Ascending aorta (tissue), 2 donors: ENCODE measurements at regions not wholly inside any gene's neighbourhood (a gene's known extent, or its start where the extent isn't known, plus 50 kb on each side); places are given as distances from the start of the nearest gene placed in this dataset.

Source experiments
- DNase-seq, 2 donors: peaks; one replicate each; pipeline ENCODE4 v3.0.0-alpha.2; 2019; ENCODE audit warnings: low spot score in 2 of 2
- H3K27ac ChIP-seq, 2 donors: fragments of 200-600 bp; sonication (generic); one replicate each; pipeline ENCODE4 v1.5.1; 2016 to 2017; ENCODE audit warnings: mild to moderate bottlenecking in 1 of 2
- H3K27me3 ChIP-seq: fragments of 200-600 bp; sonication (generic); one replicate; pipeline ENCODE4 v1.5.1; 2017
- H3K36me3 ChIP-seq, 2 donors: fragments of 200-600 bp; sonication (generic); one replicate each; pipeline ENCODE4 v1.5.1; 2016
- H3K4me1 ChIP-seq, 2 donors: fragments of 200-600 bp; sonication (generic); one replicate each; pipeline ENCODE4 v1.5.1; 2016 to 2017; ENCODE audit warnings: mild to moderate bottlenecking in 1 of 2
- H3K4me3 ChIP-seq, 2 donors: fragments of 200-600 bp; sonication (generic); one replicate each; pipeline ENCODE4 v1.5.1; 2016 to 2017; ENCODE audit warnings: mild to moderate bottlenecking in 1 of 2
- H3K9me3 ChIP-seq, 2 donors: fragments of 200-600 bp; sonication (generic); one replicate each; pipeline ENCODE4 v1.5.1; 2016
- intact Hi-C: fragments of 100-400 bp; cut with DNase I; formaldehyde crosslinking; loops from one replicate; pipeline ENCODE4 v1.15.1; 2023
- TF ChIP-seq, protein P1 (sequence below), 3 experiments: fragments of 200-600 bp in 2 of 3; fragments of 450-650 bp in 1 of 3; sonication (generic) in 2 of 3; IDR thresholded peaks; one replicate each; pipeline ENCODE4 v1.5.1; 2016 to 2019; ENCODE audit warnings: antibody characterized with exemption in 3 of 3, mild to moderate bottlenecking in 1 of 3, moderate library complexity in 1 of 3

DNA sequence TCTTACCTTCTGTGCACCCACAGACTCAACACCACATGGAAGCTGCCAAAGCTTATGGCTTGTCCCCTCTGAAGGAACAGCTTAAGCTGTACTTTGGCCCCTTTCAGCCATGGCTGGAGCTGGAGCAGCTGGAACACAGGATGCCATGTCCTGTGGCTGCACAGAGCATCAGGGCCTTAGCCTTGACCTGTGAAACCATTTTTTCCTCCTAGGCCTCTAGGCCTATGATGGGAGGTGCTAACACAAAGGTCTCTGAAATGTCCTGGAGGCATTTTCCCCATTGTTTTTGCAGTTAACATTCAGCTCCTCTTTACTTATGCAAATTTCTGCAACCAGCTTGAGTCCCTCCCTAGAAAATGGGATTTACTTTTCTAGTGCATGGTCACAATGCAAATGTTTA, 461.4 kb upstream of the TYRP1 start:
- Histone ChIP-seq H3K27me3 (no peaks in the 10 kb centered on the region), H3K9me3 (no peaks in the 10 kb centered on the region), H3K36me3 (no peaks in the 10 kb centered on the region), H3K4me3 (no peak overlapping the region), H3K27ac (no peak overlapping the region), H3K4me1 (no peaks in the 10 kb centered on the region)
- intact Hi-C loops: no loop called here
- TF ChIP-seq, protein P1, sequence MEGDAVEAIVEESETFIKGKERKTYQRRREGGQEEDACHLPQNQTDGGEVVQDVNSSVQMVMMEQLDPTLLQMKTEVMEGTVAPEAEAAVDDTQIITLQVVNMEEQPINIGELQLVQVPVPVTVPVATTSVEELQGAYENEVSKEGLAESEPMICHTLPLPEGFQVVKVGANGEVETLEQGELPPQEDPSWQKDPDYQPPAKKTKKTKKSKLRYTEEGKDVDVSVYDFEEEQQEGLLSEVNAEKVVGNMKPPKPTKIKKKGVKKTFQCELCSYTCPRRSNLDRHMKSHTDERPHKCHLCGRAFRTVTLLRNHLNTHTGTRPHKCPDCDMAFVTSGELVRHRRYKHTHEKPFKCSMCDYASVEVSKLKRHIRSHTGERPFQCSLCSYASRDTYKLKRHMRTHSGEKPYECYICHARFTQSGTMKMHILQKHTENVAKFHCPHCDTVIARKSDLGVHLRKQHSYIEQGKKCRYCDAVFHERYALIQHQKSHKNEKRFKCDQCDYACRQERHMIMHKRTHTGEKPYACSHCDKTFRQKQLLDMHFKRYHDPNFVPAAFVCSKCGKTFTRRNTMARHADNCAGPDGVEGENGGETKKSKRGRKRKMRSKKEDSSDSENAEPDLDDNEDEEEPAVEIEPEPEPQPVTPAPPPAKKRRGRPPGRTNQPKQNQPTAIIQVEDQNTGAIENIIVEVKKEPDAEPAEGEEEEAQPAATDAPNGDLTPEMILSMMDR (IDR thresholded peaks at IDR 0.05): no peak
- no peak for DNase-seq

DNA sequence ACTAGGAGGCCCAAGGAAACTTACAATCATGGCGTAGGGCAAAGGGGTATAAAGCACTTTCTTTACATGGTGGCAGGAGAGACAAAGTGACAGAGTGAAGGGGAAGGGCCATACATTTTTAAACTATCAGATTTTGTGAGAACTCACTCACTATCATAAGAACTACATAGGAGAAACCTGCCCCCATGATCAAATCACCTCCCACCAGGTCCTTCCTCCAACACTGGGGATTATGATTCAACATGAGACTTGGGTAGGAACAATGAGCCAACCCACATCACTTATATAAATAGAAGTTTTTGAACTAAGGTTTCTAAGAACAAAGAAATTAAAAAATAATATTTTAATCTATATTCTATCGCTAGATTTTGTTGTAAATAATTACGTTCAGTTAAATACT, 460.3 kb upstream of the TYRP1 start:
- TF ChIP-seq, protein P1 (IDR thresholded peaks at IDR 0.05): no peak
- Histone ChIP-seq H3K27ac (no peak overlapping the region), H3K36me3 (no peaks in the 10 kb centered on the region), H3K9me3 (no peaks in the 10 kb centered on the region), H3K4me3 (no peak overlapping the region), H3K4me1 (no peaks in the 10 kb centered on the region), H3K27me3 (no peaks in the 10 kb centered on the region)
- DNase-seq: no peak
- intact Hi-C loops: no loop called here

DNA sequence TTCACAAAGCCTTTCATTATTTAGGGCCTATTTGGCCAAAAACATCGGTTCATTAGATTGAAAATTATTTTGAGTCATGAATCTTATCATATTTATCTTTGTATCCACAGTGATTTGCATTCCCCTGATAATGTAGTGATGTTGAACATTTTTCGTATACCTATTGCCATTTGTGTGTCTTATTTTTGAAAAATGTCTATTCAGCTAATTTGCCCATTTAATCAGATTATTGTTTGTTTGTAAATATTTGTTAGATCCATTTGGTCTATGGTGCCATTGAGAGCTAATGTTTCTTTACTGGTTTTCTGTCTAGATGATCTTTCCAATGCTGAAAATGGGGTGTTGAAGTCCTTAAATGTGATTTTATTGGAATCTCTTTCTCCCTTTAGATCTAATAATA, 439.2 kb upstream of the TYRP1 start:
- TF ChIP-seq, protein P1 (IDR thresholded peaks at IDR 0.05): no peak
- intact Hi-C loops: no loop called here

DNA sequence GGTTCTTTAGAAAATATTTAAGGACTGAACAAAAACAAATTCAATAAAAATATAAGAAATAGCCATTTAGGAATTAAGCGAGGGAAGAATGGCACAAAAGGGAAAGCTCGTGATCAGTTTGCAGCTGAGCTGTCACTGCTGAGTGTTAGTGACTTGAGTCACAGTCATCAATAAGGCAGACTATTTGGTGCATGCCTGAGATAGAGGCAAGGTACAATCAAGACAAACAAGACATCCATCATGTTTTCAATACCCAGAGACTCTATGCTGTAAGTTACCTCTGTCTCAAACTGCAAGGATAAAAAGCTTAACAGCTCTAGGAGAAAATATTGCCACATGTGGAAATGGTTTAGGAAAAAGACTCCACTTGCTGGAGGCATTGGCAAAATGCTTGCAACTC, 426.4 kb upstream of the TYRP1 start:
- H3K27me3 ChIP-seq: no peaks in the 10 kb centered on the region
- DNase-seq: no peak
- H3K36me3 ChIP-seq: no peaks in the 10 kb centered on the region
- intact Hi-C loops: no loop called here
- H3K4me1 ChIP-seq: no peaks in the 10 kb centered on the region
- H3K4me3 ChIP-seq: no peak overlapping the region
- no peak overlapping the region for H3K27ac ChIP-seq
- H3K9me3 ChIP-seq: no peaks in the 10 kb centered on the region
- TF ChIP-seq, protein P1 (IDR thresholded peaks at IDR 0.05): no peak

More for the DNA sequence above, 439.2 kb upstream of the TYRP1 start:
- no peaks in the 10 kb centered on the region for H3K4me1 ChIP-seq
- no peak overlapping the region for H3K27ac ChIP-seq
- H3K4me3 ChIP-seq: no peak overlapping the region
- H3K9me3 ChIP-seq: no peaks in the 10 kb centered on the region
- H3K27me3 ChIP-seq: no peaks in the 10 kb centered on the region
- no peak for DNase-seq
- H3K36me3 ChIP-seq: no peaks in the 10 kb centered on the region

DNA sequence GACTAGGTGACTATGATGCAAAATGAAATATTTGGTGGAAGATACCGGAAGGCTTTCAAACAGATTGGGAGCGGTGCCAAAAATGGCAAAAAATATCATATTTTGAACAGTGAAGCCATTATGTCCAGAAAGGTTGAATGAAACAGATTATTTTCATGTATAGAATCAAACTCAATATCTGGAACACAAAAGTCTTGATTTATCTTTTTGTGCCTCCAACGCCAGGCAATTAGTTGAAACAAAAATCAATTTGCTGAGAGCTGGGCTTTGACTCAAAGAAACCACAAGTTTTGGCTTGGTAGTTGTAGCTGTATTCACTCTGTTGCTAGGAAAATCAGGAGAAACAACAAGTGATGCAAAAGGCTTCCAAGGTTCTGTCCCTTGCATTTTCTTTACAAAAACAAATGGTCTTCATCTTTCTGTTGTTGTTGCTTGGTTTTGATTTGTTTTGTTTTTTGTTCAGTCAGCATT, 421.7 kb upstream of the TYRP1 start:
- DNase-seq: no peak
- Histone ChIP-seq H3K9me3 (no peaks in the 10 kb centered on the region), H3K27me3 (no peaks in the 10 kb centered on the region), H3K4me3 (no peak overlapping the region), H3K4me1 (no peaks in the 10 kb centered on the region), H3K27ac (no peak overlapping the region), H3K36me3 (no peaks in the 10 kb centered on the region)
- TF ChIP-seq, protein P1 (IDR thresholded peaks at IDR 0.05): no peak
- intact Hi-C loops: no loop called here

GRCh38 chr9:12272471-12273120, 420.6 kb upstream of the TYRP1 start:
- DNase-seq: no peak
- intact Hi-C loops: no loop called here
- TF ChIP-seq, protein P1 (IDR thresholded peaks at IDR 0.05): no peak
- Histone ChIP-seq H3K36me3 (no peaks in the 10 kb centered on the region), H3K9me3 (no peaks in the 10 kb centered on the region), H3K27me3 (no peaks in the 10 kb centered on the region), H3K4me1 (no peaks in the 10 kb centered on the region), H3K4me3 (no peak overlapping the region), H3K27ac (no peak overlapping the region)
